Astrocyte of the spinal cord (primary cell): ENCODE measurements at regions not wholly inside any gene's neighbourhood (a gene's known extent, or its start where the extent isn't known, plus 50 kb on each side); places are given as distances from the start of the nearest gene placed in this dataset.

Source experiments
- DNase-seq: peaks from one replicate; pipeline ENCODE4 v3.0.0; 2011; ENCODE audit warnings: low read depth, low spot score
- H3K4me3 ChIP-seq: 2 replicates; pipeline ENCODE4 v1.5.1; 2011; ENCODE audit warnings: low read depth, mild to moderate bottlenecking, low read length, moderate library complexity
- CTCF ChIP-seq: IDR thresholded peaks from 2 replicates; pipeline ENCODE4 v1.5.1; 2012; ENCODE audit warnings: low read depth, mild to moderate bottlenecking, low read length, inconsistent platforms
- in situ Hi-C: cut with HindIII; loops from 2 replicates; pipeline ENCODE4 v1.10.0; 2017; ENCODE audit warnings: low sequenced_read_pairs

DNA sequence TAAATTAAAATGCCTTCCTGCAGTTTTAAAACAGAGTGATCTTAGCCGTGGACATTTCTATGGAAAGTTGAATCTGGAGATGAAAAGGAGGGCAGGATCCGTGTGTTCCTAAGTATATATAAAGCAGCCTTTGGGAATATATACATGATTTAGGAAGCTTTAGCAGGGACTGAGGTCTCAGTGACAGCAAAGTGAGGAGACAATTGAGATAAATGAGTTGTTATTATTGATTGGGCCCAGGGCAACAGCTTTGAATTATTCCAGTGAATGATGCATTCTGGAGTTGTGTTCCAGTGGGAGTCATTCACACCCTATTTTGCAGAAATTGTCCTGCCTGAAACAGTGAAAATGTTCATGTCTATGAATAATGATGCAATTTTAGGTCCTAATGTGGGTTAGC is 281.4 kb downstream of the BCHE start:
- no peak overlapping the region for H3K4me3 ChIP-seq
- no peak for DNase-seq
- no peak for TF ChIP-seq CTCF
- in situ Hi-C loops = no loop called here

- DNase-seq = no peak
- no peak for TF ChIP-seq CTCF
- in situ Hi-C loops = no loop called here
- no peak overlapping the region for H3K4me3 ChIP-seq
These were observed 283.9 kb downstream of the BCHE start for GRCh38 chr3:165553371-165553770.

DNA sequence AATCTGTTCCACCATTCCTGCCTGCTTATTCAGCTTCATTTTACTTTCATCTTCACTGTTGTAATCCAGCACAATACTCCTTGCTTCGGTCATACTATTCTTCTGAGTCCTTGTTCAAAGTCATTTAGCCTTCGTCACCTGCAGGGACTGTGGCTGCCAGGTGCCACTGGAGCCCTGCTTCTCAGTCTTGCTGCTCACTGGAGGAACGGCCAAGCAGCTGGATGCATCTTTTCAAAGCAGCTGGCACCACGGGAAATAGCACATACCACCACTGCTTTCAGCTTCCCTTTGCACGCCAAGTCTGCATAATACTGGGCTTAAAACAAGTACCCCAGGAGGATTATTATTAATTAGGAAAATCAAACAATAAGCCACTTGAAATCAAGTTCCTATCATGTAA is 287.6 kb downstream of the BCHE start:
- in situ Hi-C loops = no loop called here
- H3K4me3 ChIP-seq = no peak overlapping the region
- no peak for TF ChIP-seq CTCF
- DNase-seq = no peak

- H3K4me3 ChIP-seq = no peak overlapping the region
- in situ Hi-C loops = no loop called here
- no peak for TF ChIP-seq CTCF
- DNase-seq = no peak
These were observed 288.2 kb downstream of the BCHE start for GRCh38 chr3:165549037-165549436.

- in situ Hi-C loops = no loop called here
- no peak overlapping the region for H3K4me3 ChIP-seq
- DNase-seq = no peak
- TF ChIP-seq CTCF = no peak
These were observed 292.2 kb downstream of the BCHE start for GRCh38 chr3:165545059-165545458.

DNA sequence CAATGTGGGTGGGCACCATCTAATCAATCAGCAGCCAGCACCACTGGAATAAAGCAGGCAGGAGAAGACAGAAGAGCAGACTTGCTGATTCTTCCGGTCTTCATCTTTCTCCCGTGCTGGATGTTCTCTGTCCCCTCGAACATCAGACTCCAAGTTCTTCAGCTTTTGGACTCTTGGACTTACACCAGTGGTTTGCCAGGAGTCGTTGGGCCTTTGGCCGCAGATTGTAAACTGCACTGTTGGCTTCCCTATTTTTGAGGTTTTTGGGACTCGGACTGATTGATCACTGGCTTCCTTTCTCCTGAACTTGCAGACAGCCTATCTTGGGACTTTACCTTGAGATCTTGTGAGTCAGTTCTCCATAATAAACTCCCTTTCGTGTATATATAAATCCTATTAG is 292.8 kb downstream of the BCHE start:
- no peak overlapping the region for H3K4me3 ChIP-seq
- TF ChIP-seq CTCF = no peak
- in situ Hi-C loops = no loop called here
- no peak for DNase-seq

DNA sequence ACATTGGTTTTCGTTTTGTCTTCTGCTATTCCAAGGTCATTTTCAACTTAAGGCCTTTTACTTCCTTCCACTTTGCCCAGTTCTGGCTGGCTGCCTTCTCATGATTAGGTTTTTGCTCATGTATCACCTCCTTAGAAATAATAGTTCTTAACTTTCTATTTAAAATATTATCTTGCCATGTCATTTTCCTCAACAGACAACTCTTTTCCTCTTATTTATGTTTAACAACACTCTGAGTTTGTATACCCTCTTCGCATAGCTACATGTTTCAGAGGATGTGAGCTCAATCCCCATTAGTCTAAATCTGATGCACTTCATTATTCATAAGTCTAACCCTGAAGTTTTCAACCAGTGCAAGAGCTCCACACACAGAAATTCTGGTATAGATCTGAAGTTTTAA is 299.1 kb downstream of the BCHE start:
- H3K4me3 ChIP-seq = no peak overlapping the region
- DNase-seq = no peak
- in situ Hi-C loops = no loop called here
- no peak for TF ChIP-seq CTCF
